Neural cell (in vitro differentiated cells): ENCODE measurements at regions not wholly inside any gene's neighbourhood (a gene's known extent, or its start where the extent isn't known, plus 50 kb on each side); places are given as distances from the start of the nearest gene placed in this dataset.

Source experiments
- EP300 ChIP-seq: fragments of 450-650 bp; conservative IDR thresholded peaks from 2 replicates; pipeline ENCODE4 v1.6.1; 2014; ENCODE audit warnings: antibody characterized with exemption, mild to moderate bottlenecking, moderate library complexity; ENCODE audit not compliant: poor library complexity, severe bottlenecking
- POLR2AphosphoS5 ChIP-seq: IDR thresholded peaks from 2 replicates; pipeline ENCODE4 v1.6.1; 2012
- TF ChIP-seq, protein P1 (sequence below): fragments of 450-650 bp; IDR thresholded peaks from 2 replicates; pipeline ENCODE4 v1.5.1; 2014; ENCODE audit warnings: antibody characterized with exemption, mild to moderate bottlenecking, moderate library complexity; ENCODE audit not compliant: poor library complexity, severe bottlenecking
- TF ChIP-seq, protein P2 (sequence below): IDR thresholded peaks from 2 replicates; pipeline ENCODE4 v1.6.1; 2012; ENCODE audit warnings: borderline replicate concordance

DNA sequence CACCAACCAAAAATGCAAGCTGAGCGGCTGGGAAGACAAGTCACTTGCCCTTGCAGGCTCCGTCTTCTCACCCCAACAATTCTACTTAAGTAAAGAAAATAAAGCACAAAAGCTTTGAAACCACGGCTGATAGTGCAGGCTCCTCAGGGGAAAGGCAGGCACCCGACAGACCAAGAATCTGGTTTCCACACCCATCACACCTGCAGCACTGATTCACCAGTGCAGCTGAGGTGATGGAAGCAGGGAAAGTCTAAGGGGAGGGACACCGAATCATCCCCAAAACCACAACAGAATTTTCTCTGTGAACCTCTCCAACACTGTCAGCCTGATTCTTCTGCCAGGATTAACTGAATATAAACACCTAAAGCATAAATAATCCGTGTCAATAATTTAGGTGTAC lies 62.0 kb upstream of the NSMCE3 start:
- TF ChIP-seq, protein P1, sequence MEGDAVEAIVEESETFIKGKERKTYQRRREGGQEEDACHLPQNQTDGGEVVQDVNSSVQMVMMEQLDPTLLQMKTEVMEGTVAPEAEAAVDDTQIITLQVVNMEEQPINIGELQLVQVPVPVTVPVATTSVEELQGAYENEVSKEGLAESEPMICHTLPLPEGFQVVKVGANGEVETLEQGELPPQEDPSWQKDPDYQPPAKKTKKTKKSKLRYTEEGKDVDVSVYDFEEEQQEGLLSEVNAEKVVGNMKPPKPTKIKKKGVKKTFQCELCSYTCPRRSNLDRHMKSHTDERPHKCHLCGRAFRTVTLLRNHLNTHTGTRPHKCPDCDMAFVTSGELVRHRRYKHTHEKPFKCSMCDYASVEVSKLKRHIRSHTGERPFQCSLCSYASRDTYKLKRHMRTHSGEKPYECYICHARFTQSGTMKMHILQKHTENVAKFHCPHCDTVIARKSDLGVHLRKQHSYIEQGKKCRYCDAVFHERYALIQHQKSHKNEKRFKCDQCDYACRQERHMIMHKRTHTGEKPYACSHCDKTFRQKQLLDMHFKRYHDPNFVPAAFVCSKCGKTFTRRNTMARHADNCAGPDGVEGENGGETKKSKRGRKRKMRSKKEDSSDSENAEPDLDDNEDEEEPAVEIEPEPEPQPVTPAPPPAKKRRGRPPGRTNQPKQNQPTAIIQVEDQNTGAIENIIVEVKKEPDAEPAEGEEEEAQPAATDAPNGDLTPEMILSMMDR, result no peak
- TF ChIP-seq EP300, result no peak
- TF ChIP-seq, protein P2, sequence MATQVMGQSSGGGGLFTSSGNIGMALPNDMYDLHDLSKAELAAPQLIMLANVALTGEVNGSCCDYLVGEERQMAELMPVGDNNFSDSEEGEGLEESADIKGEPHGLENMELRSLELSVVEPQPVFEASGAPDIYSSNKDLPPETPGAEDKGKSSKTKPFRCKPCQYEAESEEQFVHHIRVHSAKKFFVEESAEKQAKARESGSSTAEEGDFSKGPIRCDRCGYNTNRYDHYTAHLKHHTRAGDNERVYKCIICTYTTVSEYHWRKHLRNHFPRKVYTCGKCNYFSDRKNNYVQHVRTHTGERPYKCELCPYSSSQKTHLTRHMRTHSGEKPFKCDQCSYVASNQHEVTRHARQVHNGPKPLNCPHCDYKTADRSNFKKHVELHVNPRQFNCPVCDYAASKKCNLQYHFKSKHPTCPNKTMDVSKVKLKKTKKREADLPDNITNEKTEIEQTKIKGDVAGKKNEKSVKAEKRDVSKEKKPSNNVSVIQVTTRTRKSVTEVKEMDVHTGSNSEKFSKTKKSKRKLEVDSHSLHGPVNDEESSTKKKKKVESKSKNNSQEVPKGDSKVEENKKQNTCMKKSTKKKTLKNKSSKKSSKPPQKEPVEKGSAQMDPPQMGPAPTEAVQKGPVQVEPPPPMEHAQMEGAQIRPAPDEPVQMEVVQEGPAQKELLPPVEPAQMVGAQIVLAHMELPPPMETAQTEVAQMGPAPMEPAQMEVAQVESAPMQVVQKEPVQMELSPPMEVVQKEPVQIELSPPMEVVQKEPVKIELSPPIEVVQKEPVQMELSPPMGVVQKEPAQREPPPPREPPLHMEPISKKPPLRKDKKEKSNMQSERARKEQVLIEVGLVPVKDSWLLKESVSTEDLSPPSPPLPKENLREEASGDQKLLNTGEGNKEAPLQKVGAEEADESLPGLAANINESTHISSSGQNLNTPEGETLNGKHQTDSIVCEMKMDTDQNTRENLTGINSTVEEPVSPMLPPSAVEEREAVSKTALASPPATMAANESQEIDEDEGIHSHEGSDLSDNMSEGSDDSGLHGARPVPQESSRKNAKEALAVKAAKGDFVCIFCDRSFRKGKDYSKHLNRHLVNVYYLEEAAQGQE, result no peak
- no peak for TF ChIP-seq POLR2AphosphoS5
